ENCODE measurements at regions not wholly inside any gene's neighbourhood (a gene's known extent, or its start where the extent isn't known, plus 50 kb on each side); places are given as distances from the start of the nearest gene placed in this dataset.

- TF ChIP-seq EZH2 (IDR thresholded peaks at IDR 0.05; ENCODE audit: insufficient read depth, poor library complexity, severe bottlenecking): no peak
- TF ChIP-seq EZH2phosphoT487 (IDR thresholded peaks at IDR 0.05; ENCODE audit: insufficient read depth, low read depth): no peak
These were observed 404.2 kb downstream of the QKI start for GRCh38 chr6:163818719-163819118.
